HEK293 (cell line): ENCODE measurements at regions not wholly inside any gene's neighbourhood (a gene's known extent, or its start where the extent isn't known, plus 50 kb on each side); places are given as distances from the start of the nearest gene placed in this dataset.

Experiments
- CTCF ChIA-PET: fragments of 350-600 bp; formaldehyde crosslinking; extraction: SDS; loops from one replicate; lab custom pipeline; 2021; ENCODE audit warnings: antibody characterized with exemption; lab: Yijun Ruan, JAX
- POLR2A ChIA-PET: fragments of 300-600 bp; formaldehyde crosslinking; extraction: SDS; loops from one replicate; lab custom pipeline; 2020; ENCODE audit warnings: antibody characterized with exemption, inconsistent platforms; lab: Yijun Ruan, JAX
- H3K27ac ChIP-seq: fragments of 200-500 bp; sonication (Bioruptor generic); 2 replicates; pipeline ENCODE4 v1.5.1; 2014; ENCODE audit warnings: low read depth, low read length, control low read depth, inconsistent platforms; ENCODE audit errors: extremely low read depth
- H3K36me3 ChIP-seq, 2 experiments: fragments of 200-500 bp in 1 of 2; sonication (Bioruptor generic) in 1 of 2; 1 replicate in 1 of 2; 2 replicates in 1 of 2; pipeline ENCODE4 v1.5.1; 2014 to 2017; ENCODE audit warnings: inconsistent platforms in 2 of 2, low read length in 2 of 2; ENCODE audit not compliant: control insufficient read depth in 2 of 2, insufficient read depth in 1 of 2
- H3K4me1 ChIP-seq: fragments of 200-500 bp; sonication (Bioruptor generic); 2 replicates; pipeline ENCODE4 v1.5.1; 2014; ENCODE audit warnings: mild to moderate bottlenecking, low read length, inconsistent platforms; ENCODE audit not compliant: control insufficient read depth, insufficient read depth
- H3K4me3 ChIP-seq: 2 replicates; pipeline ENCODE4 v1.5.1; 2011; ENCODE audit warnings: low read depth, mild to moderate bottlenecking, control low read depth, low read length, moderate library complexity
- H3K9me3 ChIP-seq: fragments of 200-500 bp; sonication (Bioruptor generic); 2 replicates; pipeline ENCODE4 v1.5.1; 2014; ENCODE audit warnings: low read depth, low read length, inconsistent platforms; ENCODE audit not compliant: control insufficient read depth, insufficient read depth
- FEZF1 ChIP-seq: fragments of 450-650 bp; formaldehyde crosslinking; IDR thresholded peaks from 2 replicates; pipeline ENCODE4 v1.5.1; 2016; ENCODE audit warnings: missing biosample characterization, missing genetic modification characterization
- HOXC10 ChIP-seq: sonication (generic); formaldehyde crosslinking; IDR thresholded peaks from 2 replicates; pipeline ENCODE4 v1.8.1; 2023; ENCODE audit warnings: mild to moderate bottlenecking, missing genetic modification reagents
- HOXD13 ChIP-seq: sonication (generic); formaldehyde crosslinking; IDR thresholded peaks from 2 replicates; pipeline ENCODE4 v1.8.0; 2022; ENCODE audit warnings: missing genetic modification reagents, borderline replicate concordance
- REPIN1 ChIP-seq: fragments of 450-650 bp; formaldehyde crosslinking; IDR thresholded peaks from 2 replicates; pipeline ENCODE4 v1.5.1; 2017; ENCODE audit warnings: missing biosample characterization, missing genetic modification characterization, low read depth
- SCRT1 ChIP-seq: fragments of 450-650 bp; formaldehyde crosslinking; IDR thresholded peaks from 2 replicates; pipeline ENCODE4 v1.5.1; 2016; ENCODE audit warnings: missing biosample characterization, missing genetic modification characterization, borderline replicate concordance
- ZBTB1 ChIP-seq: fragments of 450-650 bp; formaldehyde crosslinking; IDR thresholded peaks from 2 replicates; pipeline ENCODE4 v1.5.1; 2016; ENCODE audit warnings: missing biosample characterization, missing genetic modification characterization
- ZBTB21 ChIP-seq: fragments of 450-650 bp; formaldehyde crosslinking; IDR thresholded peaks from 2 replicates; pipeline ENCODE4 v1.5.1; 2017; ENCODE audit warnings: missing biosample characterization, missing genetic modification characterization
- ZNF10 ChIP-seq: fragments of 450-650 bp; formaldehyde crosslinking; IDR thresholded peaks from 2 replicates; pipeline ENCODE4 v1.5.1; 2017; ENCODE audit warnings: missing biosample characterization, missing genetic modification characterization
- ZNF169 ChIP-seq: fragments of 450-650 bp; formaldehyde crosslinking; IDR thresholded peaks from 2 replicates; pipeline ENCODE4 v1.5.1; 2016; ENCODE audit warnings: missing biosample characterization, missing genetic modification characterization
- ZNF366 ChIP-seq: fragments of 450-650 bp; formaldehyde crosslinking; conservative IDR thresholded peaks from 2 replicates; pipeline ENCODE4 v1.5.1; 2016; ENCODE audit warnings: missing biosample characterization, missing genetic modification characterization
- ZNF48 ChIP-seq: fragments of 450-650 bp; formaldehyde crosslinking; IDR thresholded peaks from 2 replicates; pipeline ENCODE4 v1.5.1; 2016; ENCODE audit warnings: missing biosample characterization, missing genetic modification characterization
- ZNF555 ChIP-seq: fragments of 450-650 bp; formaldehyde crosslinking; conservative IDR thresholded peaks from 2 replicates; pipeline ENCODE4 v1.5.1; 2017; ENCODE audit warnings: missing biosample characterization, mild to moderate bottlenecking, missing genetic modification characterization, inconsistent platforms
- ZNF624 ChIP-seq: fragments of 450-650 bp; formaldehyde crosslinking; IDR thresholded peaks from 2 replicates; pipeline ENCODE4 v1.5.1; 2017; ENCODE audit warnings: missing biosample characterization, missing genetic modification characterization
- ZNF629 ChIP-seq: fragments of 450-650 bp; formaldehyde crosslinking; IDR thresholded peaks from 2 replicates; pipeline ENCODE4 v1.5.1; 2017; ENCODE audit warnings: missing biosample characterization, missing genetic modification characterization
- ZNF768 ChIP-seq: fragments of 450-650 bp; formaldehyde crosslinking; IDR thresholded peaks from 2 replicates; pipeline ENCODE4 v1.5.1; 2018; ENCODE audit warnings: missing biosample characterization, mild to moderate bottlenecking, missing genetic modification characterization
- ZNF792 ChIP-seq: fragments of 450-650 bp; formaldehyde crosslinking; IDR thresholded peaks from 2 replicates; pipeline ENCODE4 v1.5.1; 2016; ENCODE audit warnings: missing biosample characterization, missing genetic modification characterization
- ZXDB ChIP-seq: fragments of 450-650 bp; formaldehyde crosslinking; IDR thresholded peaks from 2 replicates; pipeline ENCODE4 v1.5.1; 2016; ENCODE audit warnings: missing biosample characterization, missing genetic modification characterization
- TF ChIP-seq, protein P1 (sequence below): fragments of 450-650 bp; formaldehyde crosslinking; IDR thresholded peaks from 2 replicates; pipeline ENCODE4 v1.5.1; 2016; ENCODE audit warnings: missing biosample characterization, missing genetic modification characterization
- TF ChIP-seq, protein P2 (sequence below): fragments of 450-650 bp; formaldehyde crosslinking; IDR thresholded peaks from 2 replicates; pipeline ENCODE4 v1.5.1; 2017; ENCODE audit warnings: missing biosample characterization, missing genetic modification characterization
- TF ChIP-seq, protein P3 (sequence below): fragments of 450-650 bp; formaldehyde crosslinking; conservative IDR thresholded peaks from 2 replicates; pipeline ENCODE4 v1.5.1; 2016; ENCODE audit warnings: low read depth, missing biosample characterization, missing genetic modification characterization
- TF ChIP-seq, protein P4 (sequence below): fragments of 450-650 bp; formaldehyde crosslinking; optimal IDR thresholded peaks from 2 replicates; pipeline ENCODE3; 2016; ENCODE audit warnings: missing biosample characterization, mild to moderate bottlenecking, missing genetic modification characterization
- TF ChIP-seq, protein P5 (sequence below): fragments of 450-650 bp; formaldehyde crosslinking; IDR thresholded peaks from 2 replicates; pipeline ENCODE4 v1.5.1; 2016; ENCODE audit warnings: missing biosample characterization, missing genetic modification characterization
- TF ChIP-seq, protein P6 (sequence below): fragments of 450-650 bp; formaldehyde crosslinking; IDR thresholded peaks from 2 replicates; pipeline ENCODE4 v1.5.1; 2017; ENCODE audit warnings: missing biosample characterization, missing genetic modification characterization

DNA sequence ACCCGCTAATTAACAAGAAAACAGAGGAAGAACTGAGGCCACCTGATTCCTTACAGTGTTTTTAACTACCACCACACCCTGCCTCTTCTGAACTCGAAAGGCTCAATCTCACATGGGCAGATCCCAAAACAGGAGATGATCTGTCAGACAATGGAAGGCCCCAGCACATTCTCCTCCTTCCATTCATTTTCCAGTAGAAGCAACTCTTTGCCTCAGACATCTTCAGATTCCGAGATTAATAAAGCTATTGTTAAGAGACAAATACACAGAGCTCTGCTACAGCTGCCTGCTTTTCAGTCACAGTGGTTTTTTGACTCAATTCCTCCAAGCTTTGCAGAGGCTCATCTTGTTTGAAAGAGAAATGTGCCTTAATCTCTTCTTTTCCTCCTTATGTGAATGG is 127.2 kb upstream of the ADAMTSL1 start (continued):
- TF ChIP-seq, protein P1, sequence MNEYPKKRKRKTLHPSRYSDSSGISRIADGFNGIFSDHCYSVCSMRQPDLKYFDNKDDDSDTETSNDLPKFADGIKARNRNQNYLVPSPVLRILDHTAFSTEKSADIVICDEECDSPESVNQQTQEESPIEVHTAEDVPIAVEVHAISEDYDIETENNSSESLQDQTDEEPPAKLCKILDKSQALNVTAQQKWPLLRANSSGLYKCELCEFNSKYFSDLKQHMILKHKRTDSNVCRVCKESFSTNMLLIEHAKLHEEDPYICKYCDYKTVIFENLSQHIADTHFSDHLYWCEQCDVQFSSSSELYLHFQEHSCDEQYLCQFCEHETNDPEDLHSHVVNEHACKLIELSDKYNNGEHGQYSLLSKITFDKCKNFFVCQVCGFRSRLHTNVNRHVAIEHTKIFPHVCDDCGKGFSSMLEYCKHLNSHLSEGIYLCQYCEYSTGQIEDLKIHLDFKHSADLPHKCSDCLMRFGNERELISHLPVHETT (tag by site-specific recombination), result no peak
- no peak for TF ChIP-seq ZNF792 (tag by site-specific recombination)
- TF ChIP-seq, protein P2, sequence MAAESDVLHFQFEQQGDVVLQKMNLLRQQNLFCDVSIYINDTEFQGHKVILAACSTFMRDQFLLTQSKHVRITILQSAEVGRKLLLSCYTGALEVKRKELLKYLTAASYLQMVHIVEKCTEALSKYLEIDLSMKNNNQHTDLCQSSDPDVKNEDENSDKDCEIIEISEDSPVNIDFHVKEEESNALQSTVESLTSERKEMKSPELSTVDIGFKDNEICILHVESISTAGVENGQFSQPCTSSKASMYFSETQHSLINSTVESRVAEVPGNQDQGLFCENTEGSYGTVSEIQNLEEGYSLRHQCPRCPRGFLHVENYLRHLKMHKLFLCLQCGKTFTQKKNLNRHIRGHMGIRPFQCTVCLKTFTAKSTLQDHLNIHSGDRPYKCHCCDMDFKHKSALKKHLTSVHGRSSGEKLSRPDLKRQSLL, result no peak
- no peak for TF ChIP-seq ZNF555 (tag by site-specific recombination)
- TF ChIP-seq REPIN1 (tag by site-specific recombination), result no peak
- TF ChIP-seq ZNF48 (tag by site-specific recombination), result no peak
- TF ChIP-seq, protein P3, sequence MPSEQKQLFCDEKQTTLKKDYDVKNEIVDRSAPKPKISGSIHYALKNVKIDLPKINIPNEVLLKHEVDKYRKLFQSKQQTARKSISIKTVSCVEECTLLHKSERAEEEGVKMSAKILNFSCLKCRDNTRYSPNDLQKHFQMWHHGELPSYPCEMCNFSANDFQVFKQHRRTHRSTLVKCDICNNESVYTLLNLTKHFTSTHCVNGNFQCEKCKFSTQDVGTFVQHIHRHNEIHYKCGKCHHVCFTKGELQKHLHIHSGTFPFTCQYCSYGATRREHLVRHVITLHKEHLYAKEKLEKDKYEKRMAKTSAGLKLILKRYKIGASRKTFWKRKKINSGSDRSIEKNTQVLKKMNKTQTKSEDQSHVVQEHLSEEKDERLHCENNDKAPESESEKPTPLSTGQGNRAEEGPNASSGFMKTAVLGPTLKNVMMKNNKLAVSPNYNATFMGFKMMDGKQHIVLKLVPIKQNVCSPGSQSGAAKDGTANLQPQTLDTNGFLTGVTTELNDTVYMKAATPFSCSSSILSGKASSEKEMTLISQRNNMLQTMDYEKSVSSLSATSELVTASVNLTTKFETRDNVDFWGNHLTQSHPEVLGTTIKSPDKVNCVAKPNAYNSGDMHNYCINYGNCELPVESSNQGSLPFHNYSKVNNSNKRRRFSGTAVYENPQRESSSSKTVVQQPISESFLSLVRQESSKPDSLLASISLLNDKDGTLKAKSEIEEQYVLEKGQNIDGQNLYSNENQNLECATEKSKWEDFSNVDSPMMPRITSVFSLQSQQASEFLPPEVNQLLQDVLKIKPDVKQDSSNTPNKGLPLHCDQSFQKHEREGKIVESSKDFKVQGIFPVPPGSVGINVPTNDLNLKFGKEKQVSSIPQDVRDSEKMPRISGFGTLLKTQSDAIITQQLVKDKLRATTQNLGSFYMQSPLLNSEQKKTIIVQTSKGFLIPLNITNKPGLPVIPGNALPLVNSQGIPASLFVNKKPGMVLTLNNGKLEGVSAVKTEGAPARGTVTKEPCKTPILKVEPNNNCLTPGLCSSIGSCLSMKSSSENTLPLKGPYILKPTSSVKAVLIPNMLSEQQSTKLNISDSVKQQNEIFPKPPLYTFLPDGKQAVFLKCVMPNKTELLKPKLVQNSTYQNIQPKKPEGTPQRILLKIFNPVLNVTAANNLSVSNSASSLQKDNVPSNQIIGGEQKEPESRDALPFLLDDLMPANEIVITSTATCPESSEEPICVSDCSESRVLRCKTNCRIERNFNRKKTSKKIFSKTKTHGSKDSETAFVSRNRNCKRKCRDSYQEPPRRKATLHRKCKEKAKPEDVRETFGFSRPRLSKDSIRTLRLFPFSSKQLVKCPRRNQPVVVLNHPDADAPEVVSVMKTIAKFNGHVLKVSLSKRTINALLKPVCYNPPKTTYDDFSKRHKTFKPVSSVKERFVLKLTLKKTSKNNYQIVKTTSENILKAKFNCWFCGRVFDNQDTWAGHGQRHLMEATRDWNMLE (tag by site-specific recombination), result no peak
- no peak for TF ChIP-seq ZNF768
- TF ChIP-seq, protein P4, sequence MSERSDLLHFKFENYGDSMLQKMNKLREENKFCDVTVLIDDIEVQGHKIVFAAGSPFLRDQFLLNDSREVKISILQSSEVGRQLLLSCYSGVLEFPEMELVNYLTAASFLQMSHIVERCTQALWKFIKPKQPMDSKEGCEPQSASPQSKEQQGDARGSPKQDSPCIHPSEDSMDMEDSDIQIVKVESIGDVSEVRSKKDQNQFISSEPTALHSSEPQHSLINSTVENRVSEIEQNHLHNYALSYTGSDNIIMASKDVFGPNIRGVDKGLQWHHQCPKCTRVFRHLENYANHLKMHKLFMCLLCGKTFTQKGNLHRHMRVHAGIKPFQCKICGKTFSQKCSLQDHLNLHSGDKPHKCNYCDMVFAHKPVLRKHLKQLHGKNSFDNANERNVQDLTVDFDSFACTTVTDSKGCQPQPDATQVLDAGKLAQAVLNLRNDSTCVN (tag by site-specific recombination), result no peak

DNA sequence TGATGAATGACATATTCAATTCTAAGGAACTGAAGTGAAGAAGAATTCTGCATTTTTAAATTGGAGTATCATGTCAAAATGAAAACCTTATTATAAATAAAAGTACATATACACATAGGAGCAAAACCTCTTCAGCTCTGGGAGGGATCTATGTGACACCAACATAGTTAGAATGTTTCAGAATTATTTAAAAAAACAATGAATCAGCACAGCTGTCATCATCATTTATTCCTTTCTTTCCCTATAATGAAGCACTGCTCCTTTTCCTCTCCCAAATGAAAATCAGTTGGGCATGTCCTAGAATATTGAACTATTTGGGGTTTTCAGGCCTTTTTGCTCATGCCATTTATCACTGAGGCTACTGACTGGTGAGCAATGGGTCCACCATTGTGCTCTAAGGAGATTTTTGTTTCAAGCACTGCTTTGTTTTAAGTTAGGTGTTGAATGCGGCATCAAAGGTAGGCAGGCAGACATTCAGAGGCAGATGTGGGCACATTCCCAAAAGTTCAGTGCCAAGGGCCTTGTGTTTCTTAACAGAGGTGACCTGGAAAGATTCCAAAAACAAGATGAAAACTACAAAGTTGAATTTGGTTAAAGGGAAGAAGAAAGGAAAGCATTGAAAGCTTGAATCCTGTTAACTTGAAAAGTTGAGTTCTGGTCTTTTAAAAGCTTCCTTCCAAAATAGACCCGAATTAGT is 126.4 kb upstream of the ADAMTSL1 start:
- Histone ChIP-seq H3K4me3 (no peak overlapping the region), H3K4me1 (no peaks in the 10 kb centered on the region), H3K27ac (no peak overlapping the region), H3K9me3 (no peaks in the 10 kb centered on the region), H3K36me3 (no peaks in the 10 kb centered on the region)
- POLR2A ChIA-PET, result no interaction called here
- CTCF ChIA-PET, result no interaction called here
- TF ChIP-seq ZNF624 (tag by site-specific recombination) (no peak), ZXDB (tag by site-specific recombination) (no peak), ZNF629 (tag by site-specific recombination) (no peak), FEZF1 (no peak), ZBTB1 (tag by site-specific recombination) (no peak), HOXC10 (no peak), ZNF366 (tag by site-specific recombination) (no peak), ZNF10 (tag by site-specific recombination) (no peak), SCRT1 (tag by site-specific recombination) (no peak), HOXD13 (CRISPR knock-in tag) (no peak), ZNF169 (tag by site-specific recombination) (no peak), ZBTB21 (no peak)
- TF ChIP-seq, protein P5, sequence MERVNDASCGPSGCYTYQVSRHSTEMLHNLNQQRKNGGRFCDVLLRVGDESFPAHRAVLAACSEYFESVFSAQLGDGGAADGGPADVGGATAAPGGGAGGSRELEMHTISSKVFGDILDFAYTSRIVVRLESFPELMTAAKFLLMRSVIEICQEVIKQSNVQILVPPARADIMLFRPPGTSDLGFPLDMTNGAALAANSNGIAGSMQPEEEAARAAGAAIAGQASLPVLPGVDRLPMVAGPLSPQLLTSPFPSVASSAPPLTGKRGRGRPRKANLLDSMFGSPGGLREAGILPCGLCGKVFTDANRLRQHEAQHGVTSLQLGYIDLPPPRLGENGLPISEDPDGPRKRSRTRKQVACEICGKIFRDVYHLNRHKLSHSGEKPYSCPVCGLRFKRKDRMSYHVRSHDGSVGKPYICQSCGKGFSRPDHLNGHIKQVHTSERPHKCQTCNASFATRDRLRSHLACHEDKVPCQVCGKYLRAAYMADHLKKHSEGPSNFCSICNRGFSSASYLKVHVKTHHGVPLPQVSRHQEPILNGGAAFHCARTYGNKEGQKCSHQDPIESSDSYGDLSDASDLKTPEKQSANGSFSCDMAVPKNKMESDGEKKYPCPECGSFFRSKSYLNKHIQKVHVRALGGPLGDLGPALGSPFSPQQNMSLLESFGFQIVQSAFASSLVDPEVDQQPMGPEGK (tag by site-specific recombination), result no peak
- TF ChIP-seq, protein P2, result no peak
- TF ChIP-seq, protein P6, sequence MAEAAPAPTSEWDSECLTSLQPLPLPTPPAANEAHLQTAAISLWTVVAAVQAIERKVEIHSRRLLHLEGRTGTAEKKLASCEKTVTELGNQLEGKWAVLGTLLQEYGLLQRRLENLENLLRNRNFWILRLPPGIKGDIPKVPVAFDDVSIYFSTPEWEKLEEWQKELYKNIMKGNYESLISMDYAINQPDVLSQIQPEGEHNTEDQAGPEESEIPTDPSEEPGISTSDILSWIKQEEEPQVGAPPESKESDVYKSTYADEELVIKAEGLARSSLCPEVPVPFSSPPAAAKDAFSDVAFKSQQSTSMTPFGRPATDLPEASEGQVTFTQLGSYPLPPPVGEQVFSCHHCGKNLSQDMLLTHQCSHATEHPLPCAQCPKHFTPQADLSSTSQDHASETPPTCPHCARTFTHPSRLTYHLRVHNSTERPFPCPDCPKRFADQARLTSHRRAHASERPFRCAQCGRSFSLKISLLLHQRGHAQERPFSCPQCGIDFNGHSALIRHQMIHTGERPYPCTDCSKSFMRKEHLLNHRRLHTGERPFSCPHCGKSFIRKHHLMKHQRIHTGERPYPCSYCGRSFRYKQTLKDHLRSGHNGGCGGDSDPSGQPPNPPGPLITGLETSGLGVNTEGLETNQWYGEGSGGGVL (tag by site-specific recombination), result no peak
